ENCODE measurements at regions not wholly inside any gene's neighbourhood (a gene's known extent, or its start where the extent isn't known, plus 50 kb on each side); places are given as distances from the start of the nearest gene placed in this dataset.

GRCh38 chr1:90391126-90391525 is 326.0 kb downstream of the BARHL2 start:
- TF ChIP-seq CTCF (IDR thresholded peaks at IDR 0.05) = no peak

GRCh38 chr1:90387805-90388204 is 329.3 kb downstream of the BARHL2 start:
- no peak for TF ChIP-seq CTCF (IDR thresholded peaks at IDR 0.05)

- no peak for TF ChIP-seq CTCF (IDR thresholded peaks at IDR 0.05)
Observed at GRCh38 chr1:90386899-90387720, 330.0 kb downstream of the BARHL2 start.

- no peak for TF ChIP-seq CTCF (IDR thresholded peaks at IDR 0.05)
Observed at GRCh38 chr1:90384193-90384592, 332.9 kb downstream of the BARHL2 start.

- TF ChIP-seq CTCF (IDR thresholded peaks at IDR 0.05) = no peak
Observed at GRCh38 chr1:90382161-90382560, 334.9 kb downstream of the BARHL2 start.

GRCh38 chr1:90381598-90381997 is 335.5 kb downstream of the BARHL2 start:
- no peak for TF ChIP-seq CTCF (IDR thresholded peaks at IDR 0.05)

- no peak for TF ChIP-seq CTCF (IDR thresholded peaks at IDR 0.05)
Observed at GRCh38 chr1:90371448-90371813, 345.7 kb downstream of the BARHL2 start.
